CD4-positive, alpha-beta T cell (primary cell): ENCODE measurements at regions not wholly inside any gene's neighbourhood (a gene's known extent, or its start where the extent isn't known, plus 50 kb on each side); places are given as distances from the start of the nearest gene placed in this dataset.

Experiments used
- ATAC-seq: fragments of 200-7000 bp; cut with Tn5 transposase; one replicate; pipeline ENCODE4 v1.10.0; 2022; ENCODE audit warnings: mild to moderate bottlenecking; ENCODE audit not compliant: poor library complexity
- CTCF ChIA-PET: fragments of 350-600 bp; sonication (Branson Sonifier 250); formaldehyde crosslinking; loops from one replicate; lab custom pipeline; 2021; ENCODE audit warnings: antibody characterized with exemption, inconsistent platforms; lab: Charles Lee
- POLR2A ChIA-PET: fragments of 350-600 bp; sonication (Branson Sonifier 250); formaldehyde crosslinking; loops from one replicate; lab custom pipeline; 2021; ENCODE audit warnings: antibody characterized with exemption, inconsistent platforms; lab: Charles Lee
- DNase-seq, 14 experiments: peaks; one replicate each; pipeline ENCODE4 v3.0.0-alpha.2; 2013 to 2020; ENCODE audit warnings: mixed read lengths in 2 of 14
- H3K27ac ChIP-seq, 2 donors: one replicate each; pipeline versions ENCODE4 v1.5.1 to v1.7.0; 2013; ENCODE audit warnings: low read length in 2 of 2, low read depth in 1 of 2, mild to moderate bottlenecking in 1 of 2
- H3K27me3 ChIP-seq, 2 experiments: 1 replicate in 1 of 2; 2 replicates in 1 of 2; pipeline versions ENCODE4 v1.6.1 to v1.7.0; 2013; ENCODE audit warnings: low read length in 2 of 2, control low read depth in 1 of 2, mild to moderate bottlenecking in 1 of 2, moderate library complexity in 1 of 2; ENCODE audit not compliant: insufficient read depth in 2 of 2, control insufficient read depth in 1 of 2
- H3K36me3 ChIP-seq: one replicate; pipeline ENCODE4 v1.6.1; 2013; ENCODE audit warnings: low read length, control low read depth; ENCODE audit not compliant: insufficient read depth
- H3K4me1 ChIP-seq: one replicate; pipeline ENCODE4 v1.6.1; 2013; ENCODE audit warnings: low read length, control low read depth; ENCODE audit not compliant: insufficient read depth
- H3K4me3 ChIP-seq: one replicate; pipeline ENCODE4 v1.5.1; 2013; ENCODE audit warnings: mild to moderate bottlenecking, low read length, moderate library complexity
- H3K9me3 ChIP-seq, 2 experiments: 1 replicate in 1 of 2; 2 replicates in 1 of 2; pipeline versions ENCODE4 v1.6.1 to v1.7.0; 2013; ENCODE audit warnings: low read length in 2 of 2, mild to moderate bottlenecking in 2 of 2, control low read depth in 1 of 2, moderate library complexity in 1 of 2; ENCODE audit not compliant: control insufficient read depth in 1 of 2, insufficient read depth in 1 of 2
- H3K27ac Mint-ChIP-seq: one replicate; pipeline ENCODE4 v1.8.0; 2020; ENCODE audit warnings: mixed read lengths
- H3K27me3 Mint-ChIP-seq: one replicate; pipeline ENCODE4 v1.8.0; 2021; ENCODE audit warnings: mixed read lengths
- H3K36me3 Mint-ChIP-seq: one replicate; pipeline ENCODE4 v1.8.0; 2021; ENCODE audit warnings: low read depth, mixed read lengths
- H3K4me1 Mint-ChIP-seq: one replicate; pipeline ENCODE4 v1.8.0; 2021; ENCODE audit warnings: low read depth, mixed read lengths
- H3K4me3 Mint-ChIP-seq: one replicate; pipeline ENCODE4 v1.8.0; 2020; ENCODE audit warnings: mild to moderate bottlenecking, mixed read lengths
- H3K9me3 Mint-ChIP-seq: one replicate; pipeline ENCODE4 v1.8.0; 2020; ENCODE audit warnings: mixed read lengths
- CTCF ChIP-seq: fragments of 200-600 bp; IDR thresholded peaks from one replicate; pipeline ENCODE4 v1.8.0; 2022; ENCODE audit warnings: antibody characterized with exemption, mild to moderate bottlenecking
- intact Hi-C, 2 experiments: fragments of 100-400 bp; cut with DNase I in 1 of 2; cut with micrococcal nuclease in 1 of 2; formaldehyde crosslinking; loops; one replicate each; pipeline versions ENCODE4 v1.15.1 to v1.9.0; 2023 to 2025; cut with DNase I, micrococcal nuclease

GRCh38 chr2:53053937-53054336 is 713.7 kb upstream of the CHAC2 start:
- intact Hi-C loops, result no loop called here
- H3K27me3 ChIP-seq, result no peaks in the 10 kb centered on the region
- H3K4me1 ChIP-seq, result no peaks in the 10 kb centered on the region
- no peaks in the 10 kb centered on the region for H3K36me3 ChIP-seq
- Mint-ChIP-seq H3K4me1 (no peaks in the 10 kb centered on the region), H3K27ac (no peak overlapping the region), H3K4me3 (no peak overlapping the region), H3K36me3 (no peaks in the 10 kb centered on the region), H3K27me3 (no peaks in the 10 kb centered on the region), H3K9me3 (peaks cover 2% of the 10 kb centered on the region)
- H3K27ac ChIP-seq, result no peak overlapping the region
- no peak overlapping the region for H3K4me3 ChIP-seq
- no peak for DNase-seq
- no peak for ATAC-seq
- no peak for TF ChIP-seq CTCF
- CTCF ChIA-PET, result no interaction called here
- POLR2A ChIA-PET, result no interaction called here
- H3K9me3 ChIP-seq, result no peaks in the 10 kb centered on the region

- intact Hi-C loops, result no loop called here
- H3K27ac ChIP-seq, result no peak overlapping the region
- no peaks in the 10 kb centered on the region for H3K4me1 Mint-ChIP-seq
- no peak overlapping the region for H3K4me3 Mint-ChIP-seq
- POLR2A ChIA-PET, result no interaction called here
- TF ChIP-seq CTCF, result no peak
- H3K9me3 ChIP-seq, result no peaks in the 10 kb centered on the region
- H3K27me3 ChIP-seq, result no peaks in the 10 kb centered on the region
- CTCF ChIA-PET, result no interaction called here
- ATAC-seq (no peak), DNase-seq (no peak)
- no peaks in the 10 kb centered on the region for H3K4me1 ChIP-seq
- peaks cover 8% of the 10 kb centered on the region for H3K9me3 Mint-ChIP-seq
- H3K27ac Mint-ChIP-seq, result no peak overlapping the region
- H3K27me3 Mint-ChIP-seq, result no peaks in the 10 kb centered on the region
- H3K36me3 Mint-ChIP-seq, result no peaks in the 10 kb centered on the region
- H3K36me3 ChIP-seq, result no peaks in the 10 kb centered on the region
- H3K4me3 ChIP-seq, result no peak overlapping the region
Measured at GRCh38 chr2:53051157-53051556, 716.4 kb upstream of the CHAC2 start.

GRCh38 chr2:53040536-53041229 is 726.9 kb upstream of the CHAC2 start:
- Mint-ChIP-seq H3K36me3 (no peaks in the 10 kb centered on the region), H3K9me3 (peaks cover 5% of the 10 kb centered on the region), H3K4me3 (no peak overlapping the region), H3K27ac (no peak overlapping the region), H3K4me1 (no peaks in the 10 kb centered on the region), H3K27me3 (no peaks in the 10 kb centered on the region)
- H3K27ac ChIP-seq, result no peak overlapping the region
- no peak for TF ChIP-seq CTCF
- H3K9me3 ChIP-seq, result peaks cover 0 to 3% of the 10 kb centered on the region in 2 experiments
- no peaks in the 10 kb centered on the region for H3K4me1 ChIP-seq
- ATAC-seq (no peak), DNase-seq (no peak)
- intact Hi-C loops, result no loop called here
- no peaks in the 10 kb centered on the region for H3K36me3 ChIP-seq
- H3K4me3 ChIP-seq, result no peak overlapping the region
- ChIA-PET POLR2A (no interaction called here), CTCF (no interaction called here)
- no peaks in the 10 kb centered on the region for H3K27me3 ChIP-seq
